ENCODE measurements at regions not wholly inside any gene's neighbourhood (a gene's known extent, or its start where the extent isn't known, plus 50 kb on each side); places are given as distances from the start of the nearest gene placed in this dataset.

- no peak for ATAC-seq
- intact Hi-C loops (cut with DNase I, micrococcal nuclease), result no loop called here
Observed at GRCh38 chr3:193978486-193978885, 157.5 kb upstream of the HES1 start.

GRCh38 chr3:193980326-193980725 is 155.6 kb upstream of the HES1 start:
- intact Hi-C loops (cut with DNase I, micrococcal nuclease), result no loop called here
- TF ChIP-seq CTCF (IDR thresholded peaks at IDR 0.05), result no peak
- no peak for DNase-seq
- no peaks in the 10 kb centered on the region for H3K9me3 ChIP-seq
- no peak overlapping the region for H3K4me3 ChIP-seq
- no peak for ATAC-seq
- H3K4me1 ChIP-seq (ENCODE audit: low read depth), result peaks cover 12% of the 10 kb centered on the region
- H3K36me3 ChIP-seq (ENCODE audit: low read depth), result no peaks in the 10 kb centered on the region

More at GRCh38 chr3:193978486-193978885, 157.5 kb upstream of the HES1 start:
- Histone ChIP-seq H3K4me3 (no peak overlapping the region), H3K4me1 (ENCODE audit: low read depth) (peaks cover 15% of the 10 kb centered on the region), H3K36me3 (ENCODE audit: low read depth) (no peaks in the 10 kb centered on the region), H3K9me3 (no peaks in the 10 kb centered on the region)
- no peak for TF ChIP-seq CTCF (IDR thresholded peaks at IDR 0.05)
- DNase-seq, result no peak

- H3K9me3 ChIP-seq, result no peaks in the 10 kb centered on the region
Observed at GRCh38 chr3:193980905-193981304, 155.0 kb upstream of the HES1 start.

GRCh38 chr3:193981504-193981903 is 154.4 kb upstream of the HES1 start:
- ATAC-seq (no peak), DNase-seq (no peak)
- Histone ChIP-seq H3K9me3 (no peaks in the 10 kb centered on the region), H3K4me1 (ENCODE audit: low read depth) (peaks cover 12% of the 10 kb centered on the region), H3K4me3 (no peak overlapping the region), H3K36me3 (ENCODE audit: low read depth) (no peaks in the 10 kb centered on the region)
- intact Hi-C loops (cut with DNase I, micrococcal nuclease), result no loop called here
- TF ChIP-seq CTCF (IDR thresholded peaks at IDR 0.05), result no peak

More at GRCh38 chr3:193980905-193981304, 155.0 kb upstream of the HES1 start:
- Histone ChIP-seq H3K4me3 (no peak overlapping the region), H3K4me1 (ENCODE audit: low read depth) (peaks cover 12% of the 10 kb centered on the region), H3K36me3 (ENCODE audit: low read depth) (no peaks in the 10 kb centered on the region)
- no peak for TF ChIP-seq CTCF (IDR thresholded peaks at IDR 0.05)
- DNase-seq, result no peak
- ATAC-seq, result no peak
- intact Hi-C loops (cut with DNase I, micrococcal nuclease), result no loop called here

GRCh38 chr3:193982258-193982659 is 153.7 kb upstream of the HES1 start:
- H3K36me3 ChIP-seq (ENCODE audit: low read depth), result no peaks in the 10 kb centered on the region
- H3K4me3 ChIP-seq, result no peak overlapping the region
- H3K9me3 ChIP-seq, result no peaks in the 10 kb centered on the region
- intact Hi-C loops (cut with DNase I, micrococcal nuclease), result no loop called here
- DNase-seq (peak; percentile 89 to 92 (median 92)), ATAC-seq (peak; percentile 92)
- H3K4me1 ChIP-seq (ENCODE audit: low read depth), result peaks cover 12% of the 10 kb centered on the region
- no peak for TF ChIP-seq CTCF (IDR thresholded peaks at IDR 0.05)
